LHCN-M2 (cell line): ENCODE measurements at regions not wholly inside any gene's neighbourhood (a gene's known extent, or its start where the extent isn't known, plus 50 kb on each side); places are given as distances from the start of the nearest gene placed in this dataset.
"Not testable (repeated sequence)": the region's sequence is repeated elsewhere in the genome, so short reads cannot be mapped to it uniquely, and the experiment has no call there.

Experiments
- DNase-seq: peaks from one replicate; pipeline ENCODE4 v3.0.0-alpha.2; 2012; ENCODE audit warnings: low read depth

- DNase-seq = no peak
Observed at GRCh38 chr10:8128511-8128910, 74.0 kb downstream of the GATA3 start.

GRCh38 chr10:8129438-8129837 lies 75.0 kb downstream of the GATA3 start:
- no peak for DNase-seq

DNA sequence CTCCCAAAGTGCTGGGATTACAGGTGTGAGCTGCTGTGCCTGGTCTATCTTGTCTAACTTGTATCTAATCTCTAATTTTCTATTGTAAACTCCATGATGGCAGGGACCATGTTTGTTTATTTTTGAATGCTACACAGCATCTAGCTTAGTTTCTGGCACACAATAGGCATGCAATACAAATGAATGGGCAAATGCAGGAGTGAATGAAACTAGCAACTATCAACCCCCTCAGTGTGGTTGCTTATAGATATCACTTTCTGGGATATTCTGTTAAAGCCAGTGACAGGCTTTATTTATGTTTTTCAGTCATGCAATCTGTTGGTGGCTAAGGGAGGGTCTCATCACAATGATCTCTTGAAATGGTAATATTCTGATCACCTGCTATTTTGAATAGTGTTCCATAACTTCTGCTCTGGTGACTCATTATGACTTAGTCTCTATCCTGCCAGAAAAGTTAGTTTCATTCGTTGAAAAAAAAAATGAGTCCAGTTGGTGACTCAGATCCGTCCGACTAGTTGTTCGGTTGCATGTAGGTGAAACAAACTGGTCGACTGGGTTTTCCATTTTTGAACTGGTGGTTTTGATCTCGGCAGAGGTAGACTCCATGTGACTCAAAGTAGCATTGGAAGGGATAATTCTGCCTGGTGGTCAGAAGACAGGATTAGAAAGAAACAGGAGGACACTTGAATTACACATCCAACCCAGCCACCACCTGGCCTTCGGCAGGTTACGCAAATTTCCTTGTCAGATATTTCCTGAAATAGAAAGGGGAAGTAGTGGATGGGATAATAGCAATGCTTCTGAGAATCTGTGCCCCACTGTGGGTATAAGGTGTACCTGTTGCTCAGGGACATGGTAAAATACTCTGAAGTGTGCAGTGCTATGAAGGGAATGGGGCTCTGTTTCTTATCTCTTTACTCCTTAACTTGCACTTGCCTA lies 76.8 kb downstream of the GATA3 start:
- DNase-seq = peak; percentile 48

DNA sequence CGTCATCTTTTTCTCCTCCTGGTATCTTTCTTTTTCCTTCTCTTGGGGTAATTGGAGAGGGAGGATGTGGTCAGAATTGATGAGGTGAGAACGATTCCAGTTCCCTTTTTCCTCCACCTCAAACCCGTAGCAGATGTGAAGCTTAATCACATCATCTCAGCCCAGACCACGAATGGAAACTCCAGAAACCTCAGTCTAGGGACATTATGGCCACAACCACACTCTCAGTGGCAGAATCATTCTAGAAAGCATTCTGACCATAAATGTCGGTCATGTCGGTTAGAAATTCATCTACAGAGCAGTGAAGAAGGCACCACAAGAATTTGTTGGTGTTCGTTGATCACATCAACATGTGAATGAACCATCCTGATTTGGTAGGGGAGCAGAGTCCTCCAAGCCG lies 78.7 kb downstream of the GATA3 start:
- DNase-seq = peak; percentile 19

- no peak for DNase-seq
Observed at GRCh38 chr10:8136736-8137135, 82.2 kb downstream of the GATA3 start.

DNA sequence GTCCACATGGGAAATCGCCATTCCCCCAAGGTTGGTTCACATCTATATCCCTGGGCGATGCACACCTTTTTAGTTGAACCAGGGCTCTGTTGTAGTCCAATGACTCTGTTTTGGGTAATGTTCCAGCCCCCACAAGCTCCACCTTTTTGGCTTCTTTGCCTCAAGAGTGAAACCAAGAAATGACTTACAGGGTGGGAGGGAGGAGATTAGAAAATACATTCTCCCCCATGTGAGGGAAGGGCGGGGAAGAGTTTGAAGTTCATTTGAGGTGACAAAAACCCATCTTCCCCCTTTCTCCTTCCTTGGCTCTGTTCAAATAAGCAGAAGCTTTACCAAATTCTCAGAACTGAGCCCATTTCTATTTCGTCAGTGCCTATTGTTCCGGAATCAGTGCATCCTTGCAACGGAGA lies 82.8 kb downstream of the GATA3 start:
- DNase-seq = no peak

DNA sequence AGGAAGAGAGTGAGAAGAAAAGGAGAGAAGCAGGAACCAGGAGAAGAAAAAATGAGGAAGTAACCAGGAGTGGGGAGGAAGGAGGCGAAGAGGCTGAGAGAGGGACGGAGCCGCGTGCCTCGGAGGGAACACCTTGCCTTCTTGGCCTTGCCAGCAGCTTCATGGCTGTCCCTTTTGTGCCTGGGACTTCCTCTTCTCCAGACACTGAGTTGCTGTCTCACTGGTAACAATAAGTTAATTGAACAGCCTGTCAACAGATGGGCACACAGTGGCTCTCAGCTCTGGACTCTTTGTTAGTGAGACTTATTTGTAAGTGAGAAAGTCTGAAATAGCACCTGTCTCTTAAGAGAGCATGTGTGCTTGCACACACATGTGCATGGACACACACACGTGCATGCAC lies 83.2 kb downstream of the GATA3 start:
- DNase-seq = no peak

- DNase-seq = peak; percentile 31
Observed at GRCh38 chr10:8138471-8138870, 84.0 kb downstream of the GATA3 start.

DNA sequence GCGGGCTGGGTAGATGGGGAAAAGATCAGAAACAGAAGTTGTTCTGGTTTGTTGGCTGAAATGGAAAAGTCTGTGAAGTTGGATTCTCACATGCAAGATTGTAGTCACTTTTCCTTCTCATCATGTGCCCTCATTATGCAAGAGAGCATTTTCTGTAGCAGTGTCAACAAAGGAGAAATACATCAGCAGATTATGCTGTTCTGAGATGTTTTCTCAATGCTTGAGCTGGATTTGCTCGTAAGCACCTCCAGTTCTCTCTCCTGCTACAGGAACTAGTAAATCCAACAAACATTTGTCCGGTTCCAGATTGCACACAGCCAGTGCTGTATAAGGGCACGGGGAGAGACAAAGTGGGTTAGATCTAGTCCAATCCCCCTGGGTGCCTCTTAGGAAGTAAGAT lies 90.0 kb downstream of the GATA3 start:
- DNase-seq = no peak

DNA sequence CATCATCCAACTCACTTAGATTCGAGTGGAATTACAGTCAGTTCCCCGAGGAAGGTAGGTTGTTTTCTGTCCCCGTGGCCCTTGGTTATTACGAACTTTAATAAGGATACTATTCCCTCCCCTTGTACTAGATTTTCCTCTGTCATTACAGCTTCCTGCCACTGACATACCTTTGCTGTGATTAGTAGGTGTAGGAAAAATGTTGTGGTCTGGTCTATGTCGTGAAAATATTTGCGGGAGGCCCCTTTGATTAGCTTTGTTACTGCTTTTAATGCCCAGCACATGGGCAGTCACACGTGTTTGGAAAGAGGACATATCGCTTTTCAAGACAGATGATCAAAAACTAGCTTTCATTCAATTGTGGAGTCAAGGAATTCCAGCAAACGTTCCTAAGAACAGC lies 92.2 kb downstream of the GATA3 start:
- DNase-seq = no peak

GRCh38 chr10:8149991-8150390 lies 95.5 kb downstream of the GATA3 start:
- no peak for DNase-seq

- DNase-seq = no peak
Observed at GRCh38 chr10:8150401-8150905, 96.0 kb downstream of the GATA3 start.

- no peak for DNase-seq
Observed at GRCh38 chr10:8151086-8151485, 96.6 kb downstream of the GATA3 start.

- no peak for DNase-seq
Observed at GRCh38 chr10:8156918-8157317, 102.4 kb downstream of the GATA3 start.

DNA sequence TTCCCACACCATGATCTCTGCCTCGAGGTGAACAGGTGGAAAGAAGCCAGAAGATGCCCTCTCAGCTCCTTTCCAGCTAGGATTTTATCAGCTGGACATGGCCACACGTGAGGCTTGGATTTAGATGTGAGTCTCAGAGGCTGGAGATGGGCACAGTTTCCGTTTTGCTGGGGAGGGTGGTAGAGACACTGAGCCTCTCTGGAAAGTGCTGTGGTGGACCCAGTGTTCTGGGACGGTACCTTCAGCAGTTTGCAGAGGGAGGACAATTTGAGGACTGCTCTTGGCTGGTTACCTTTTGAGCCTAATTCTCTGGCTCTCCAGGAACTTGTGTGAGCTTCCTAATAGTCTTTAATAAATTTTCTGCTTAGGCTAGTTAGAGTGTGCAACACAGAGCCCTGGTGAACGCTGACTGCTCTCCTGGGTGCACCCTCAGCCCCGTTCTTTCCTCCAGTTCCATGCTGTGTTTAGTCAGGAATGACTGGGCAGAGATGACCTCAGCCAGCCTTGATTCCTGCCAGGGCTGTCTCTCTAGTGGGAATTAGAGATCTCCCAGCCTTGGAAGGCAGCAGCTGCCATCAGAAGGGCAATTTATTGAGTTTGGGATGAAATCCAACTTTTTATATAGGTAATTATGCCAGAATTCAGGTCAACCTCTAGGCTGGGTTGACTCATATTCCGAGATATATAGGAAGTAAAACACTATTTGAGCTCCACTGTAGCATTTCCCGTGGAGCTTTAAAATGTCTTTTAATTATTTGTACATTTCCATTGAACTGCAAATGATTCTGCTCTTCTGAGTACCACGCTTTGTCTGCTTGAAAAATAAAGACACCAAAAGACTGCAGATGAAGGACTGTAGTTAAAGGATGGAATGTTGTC lies 103.9 kb downstream of the GATA3 start:
- DNase-seq = no peak

- no peak for DNase-seq
Observed at GRCh38 chr10:8159341-8160165, 105.1 kb downstream of the GATA3 start.

DNA sequence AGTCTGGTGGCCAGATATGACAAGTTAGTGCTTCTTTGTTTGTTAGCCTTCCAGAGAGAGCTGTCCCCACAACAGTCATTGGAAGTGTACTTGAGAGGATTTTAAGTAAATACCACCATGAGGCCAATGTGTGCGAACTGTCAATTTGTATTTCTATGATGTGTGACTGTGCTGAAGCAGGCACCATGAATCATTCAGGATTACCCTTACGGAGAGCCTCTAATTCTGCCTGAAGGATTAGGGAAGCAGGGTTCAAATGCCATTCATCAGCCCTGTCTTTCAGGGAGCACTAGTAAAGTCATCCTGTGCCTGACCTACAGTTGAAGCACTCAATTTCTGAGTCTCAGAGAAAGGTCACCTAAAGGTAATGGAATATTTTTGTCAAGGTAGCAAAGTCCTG lies 109.3 kb downstream of the GATA3 start:
- DNase-seq = no peak

DNA sequence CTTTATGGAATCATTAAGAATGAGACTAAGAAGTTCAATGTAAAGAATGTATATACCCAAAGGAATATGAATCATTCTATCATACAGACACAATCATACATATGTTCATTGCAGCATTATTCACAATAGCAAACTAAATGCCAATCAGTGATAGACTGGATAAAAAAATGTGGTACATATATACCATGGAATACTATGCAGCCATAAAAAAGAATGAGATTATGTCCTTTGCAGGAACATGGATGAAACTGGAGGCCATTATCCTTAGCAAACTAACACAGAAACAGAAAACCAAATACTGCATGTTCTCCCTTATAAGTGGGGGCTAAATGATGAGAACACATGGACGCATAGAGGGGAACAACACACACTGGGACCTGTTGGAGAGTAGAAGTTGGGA lies 110.2 kb downstream of the GATA3 start:
- DNase-seq = not testable (repeated sequence)

DNA sequence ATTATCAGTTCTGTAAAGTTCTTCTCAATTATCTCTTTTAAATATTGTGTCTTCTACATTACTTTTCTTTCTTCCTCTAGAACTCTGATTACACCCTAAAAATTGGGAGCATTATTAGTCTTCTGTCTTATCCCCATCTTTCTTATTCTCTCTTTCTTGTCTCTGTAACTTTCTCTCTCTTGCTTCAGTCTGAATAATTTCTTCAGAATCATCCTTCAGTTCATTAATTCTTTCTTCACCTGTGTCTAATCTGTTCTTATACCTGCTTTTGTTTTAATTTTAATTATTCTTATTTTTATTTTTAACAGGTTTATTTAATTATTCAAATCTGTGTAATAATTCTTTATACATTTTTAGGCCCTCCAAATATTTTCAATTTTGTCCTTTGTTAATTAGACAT lies 114.3 kb downstream of the GATA3 start:
- DNase-seq = no peak

DNA sequence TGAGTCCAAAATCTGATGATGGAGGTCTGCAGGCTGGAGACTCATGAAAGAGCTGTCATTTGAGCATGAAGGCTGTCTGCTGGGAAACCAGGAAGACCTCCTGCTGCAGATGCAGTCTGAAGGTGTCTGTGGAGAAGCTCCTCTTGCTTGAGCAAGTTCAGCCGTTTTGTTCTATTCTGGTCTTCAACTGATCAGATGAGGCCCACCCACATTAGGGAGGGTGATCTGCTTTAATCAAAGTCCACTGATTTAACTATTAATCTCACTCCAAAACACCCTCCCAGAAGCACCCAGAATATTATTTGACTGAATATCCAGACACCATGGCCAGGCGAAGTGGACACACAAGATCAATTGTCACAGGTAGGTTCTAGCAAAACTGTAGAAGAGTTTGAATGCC lies 116.5 kb downstream of the GATA3 start:
- no peak for DNase-seq

DNA sequence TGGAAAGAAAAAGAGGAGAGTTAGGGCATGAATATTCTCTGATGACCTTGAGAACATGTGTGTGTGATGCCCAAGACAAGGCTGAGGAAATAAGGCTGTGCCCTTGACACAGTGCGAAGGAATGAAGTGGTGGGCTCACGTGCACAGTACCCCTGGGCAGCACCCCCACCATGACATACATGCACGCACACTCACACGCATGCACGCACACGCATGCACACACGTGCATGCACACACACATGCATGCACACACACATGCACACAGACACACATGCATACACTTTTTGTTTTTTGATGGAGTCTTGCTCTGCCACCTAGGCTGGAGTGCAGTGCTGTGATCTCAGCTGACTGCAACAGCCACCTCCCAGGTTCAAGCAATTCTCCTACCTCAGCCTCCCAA lies 118.1 kb downstream of the GATA3 start:
- no peak for DNase-seq
